Osteocyte (in vitro differentiated cells): ENCODE measurements at regions not wholly inside any gene's neighbourhood (a gene's known extent, or its start where the extent isn't known, plus 50 kb on each side); places are given as distances from the start of the nearest gene placed in this dataset.

Source experiments
- DNase-seq: peaks from one replicate; pipeline ENCODE4 v3.0.0; 2021; ENCODE audit warnings: mixed read lengths; ENCODE audit not compliant: unreplicated experiment; ENCODE audit errors: extremely low spot score
- H3K27ac Mint-ChIP-seq: one replicate; pipeline ENCODE4 v1.8.0; 2021; ENCODE audit warnings: mild to moderate bottlenecking, mixed read lengths; ENCODE audit not compliant: unreplicated experiment
- H3K27me3 Mint-ChIP-seq: one replicate; pipeline ENCODE4 v1.8.0; 2021; ENCODE audit warnings: mixed read lengths; ENCODE audit not compliant: unreplicated experiment
- H3K36me3 Mint-ChIP-seq: one replicate; pipeline ENCODE4 v1.8.0; 2021; ENCODE audit warnings: mixed read lengths; ENCODE audit not compliant: unreplicated experiment
- H3K4me1 Mint-ChIP-seq: one replicate; pipeline ENCODE4 v1.8.0; 2021; ENCODE audit warnings: mixed read lengths; ENCODE audit not compliant: unreplicated experiment
- H3K4me3 Mint-ChIP-seq: one replicate; pipeline ENCODE4 v1.8.0; 2021; ENCODE audit warnings: mild to moderate bottlenecking, moderate library complexity, mixed read lengths; ENCODE audit not compliant: unreplicated experiment
- H3K9me3 Mint-ChIP-seq: one replicate; pipeline ENCODE4 v1.8.0; 2021; ENCODE audit warnings: mixed read lengths; ENCODE audit not compliant: unreplicated experiment
- TF ChIP-seq, protein P1 (sequence below): fragments of 200-600 bp; sonication (generic); IDR thresholded peaks from 2 replicates; pipeline ENCODE4 v1.5.0; 2021; ENCODE audit warnings: antibody characterized with exemption, mild to moderate bottlenecking, moderate library complexity

DNA sequence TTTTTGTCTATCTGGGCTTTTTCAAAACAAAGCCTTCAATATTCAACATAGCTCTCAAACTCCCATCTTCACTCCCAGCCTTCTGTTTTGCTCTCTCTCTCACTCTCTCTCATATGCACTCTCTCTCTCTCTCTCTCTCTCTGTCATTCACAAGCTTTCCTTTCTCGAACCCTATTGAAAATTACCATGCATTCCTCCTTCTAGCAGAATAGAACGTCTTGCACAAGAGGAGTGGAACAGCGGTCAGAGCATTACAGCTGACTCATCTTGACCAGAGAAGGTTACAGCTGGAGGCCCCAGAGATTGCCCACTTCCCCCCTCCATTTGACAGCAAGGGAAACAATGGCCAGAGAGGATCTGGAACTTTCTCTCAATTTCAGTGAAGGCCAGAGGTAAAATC lies 51.0 kb upstream of the LIFR start:
- no peak for DNase-seq
- Mint-ChIP-seq H3K27me3 (peaks cover 9% of the 10 kb centered on the region), H3K9me3 (no peaks in the 10 kb centered on the region), H3K27ac (no peak overlapping the region), H3K4me3 (no peak overlapping the region), H3K36me3 (no peaks in the 10 kb centered on the region), H3K4me1 (peaks cover 18% of the 10 kb centered on the region)
- TF ChIP-seq, protein P1, sequence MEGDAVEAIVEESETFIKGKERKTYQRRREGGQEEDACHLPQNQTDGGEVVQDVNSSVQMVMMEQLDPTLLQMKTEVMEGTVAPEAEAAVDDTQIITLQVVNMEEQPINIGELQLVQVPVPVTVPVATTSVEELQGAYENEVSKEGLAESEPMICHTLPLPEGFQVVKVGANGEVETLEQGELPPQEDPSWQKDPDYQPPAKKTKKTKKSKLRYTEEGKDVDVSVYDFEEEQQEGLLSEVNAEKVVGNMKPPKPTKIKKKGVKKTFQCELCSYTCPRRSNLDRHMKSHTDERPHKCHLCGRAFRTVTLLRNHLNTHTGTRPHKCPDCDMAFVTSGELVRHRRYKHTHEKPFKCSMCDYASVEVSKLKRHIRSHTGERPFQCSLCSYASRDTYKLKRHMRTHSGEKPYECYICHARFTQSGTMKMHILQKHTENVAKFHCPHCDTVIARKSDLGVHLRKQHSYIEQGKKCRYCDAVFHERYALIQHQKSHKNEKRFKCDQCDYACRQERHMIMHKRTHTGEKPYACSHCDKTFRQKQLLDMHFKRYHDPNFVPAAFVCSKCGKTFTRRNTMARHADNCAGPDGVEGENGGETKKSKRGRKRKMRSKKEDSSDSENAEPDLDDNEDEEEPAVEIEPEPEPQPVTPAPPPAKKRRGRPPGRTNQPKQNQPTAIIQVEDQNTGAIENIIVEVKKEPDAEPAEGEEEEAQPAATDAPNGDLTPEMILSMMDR, result no peak

DNA sequence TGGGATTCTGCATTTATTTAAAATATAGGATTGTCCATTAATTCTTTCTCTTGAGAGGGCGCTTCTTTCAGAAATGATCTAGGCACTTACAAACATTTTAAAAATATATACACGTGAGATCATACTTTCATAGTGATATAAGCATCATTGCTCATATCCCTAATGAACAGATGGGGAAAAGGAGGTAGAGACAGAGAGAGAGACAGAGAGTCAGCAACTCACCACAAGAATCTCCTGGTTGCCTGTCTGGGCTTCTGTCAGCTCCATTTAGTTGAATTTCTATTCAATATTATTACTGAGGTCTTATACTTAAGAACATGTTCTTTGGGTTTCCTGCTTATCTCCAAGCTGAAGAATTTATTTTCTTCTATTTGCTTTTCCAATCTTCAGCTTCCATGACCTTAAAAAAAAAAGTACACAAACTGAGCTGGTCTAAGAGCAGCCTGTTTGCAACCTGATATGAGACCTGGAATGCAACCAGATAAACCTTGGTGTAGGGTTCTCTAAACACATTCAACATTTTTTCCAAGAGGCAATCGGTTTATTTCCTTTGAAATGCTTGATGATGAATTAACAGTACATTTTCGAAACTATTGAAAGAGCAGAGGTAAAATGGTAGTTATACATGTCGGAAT lies 51.6 kb upstream of the LIFR start:
- no peak overlapping the region for H3K27ac Mint-ChIP-seq
- H3K4me3 Mint-ChIP-seq, result no peak overlapping the region
- peaks cover 18% of the 10 kb centered on the region for H3K4me1 Mint-ChIP-seq
- TF ChIP-seq, protein P1, result no peak
- no peaks in the 10 kb centered on the region for H3K9me3 Mint-ChIP-seq
- no peaks in the 10 kb centered on the region for H3K36me3 Mint-ChIP-seq
- no peak for DNase-seq
- H3K27me3 Mint-ChIP-seq, result peaks cover 9% of the 10 kb centered on the region

DNA sequence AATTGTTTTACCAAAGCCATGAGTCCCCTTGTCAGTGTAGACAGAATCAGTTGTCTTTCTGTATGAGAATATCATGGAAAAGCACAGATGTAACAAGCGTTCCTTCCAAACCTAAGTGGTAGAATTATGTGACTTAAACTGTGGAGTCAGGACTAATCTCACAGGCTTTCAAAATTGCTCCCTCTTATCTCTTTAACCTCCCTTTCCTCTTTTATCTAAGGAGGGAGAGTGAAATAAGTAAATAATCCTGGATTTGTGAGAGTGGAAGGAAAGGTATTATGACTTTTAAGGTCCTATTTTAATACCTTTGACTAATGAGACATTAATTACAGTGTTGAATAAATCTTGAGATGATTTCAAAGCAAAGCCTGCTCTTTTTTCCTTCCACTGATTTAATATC lies 52.4 kb upstream of the LIFR start:
- TF ChIP-seq, protein P1, result no peak
- H3K27ac Mint-ChIP-seq, result no peak overlapping the region
- H3K4me1 Mint-ChIP-seq, result peaks cover 14% of the 10 kb centered on the region
- peaks cover 9% of the 10 kb centered on the region for H3K27me3 Mint-ChIP-seq
- no peaks in the 10 kb centered on the region for H3K36me3 Mint-ChIP-seq
- H3K4me3 Mint-ChIP-seq, result no peak overlapping the region
- no peak for DNase-seq
- no peaks in the 10 kb centered on the region for H3K9me3 Mint-ChIP-seq

DNA sequence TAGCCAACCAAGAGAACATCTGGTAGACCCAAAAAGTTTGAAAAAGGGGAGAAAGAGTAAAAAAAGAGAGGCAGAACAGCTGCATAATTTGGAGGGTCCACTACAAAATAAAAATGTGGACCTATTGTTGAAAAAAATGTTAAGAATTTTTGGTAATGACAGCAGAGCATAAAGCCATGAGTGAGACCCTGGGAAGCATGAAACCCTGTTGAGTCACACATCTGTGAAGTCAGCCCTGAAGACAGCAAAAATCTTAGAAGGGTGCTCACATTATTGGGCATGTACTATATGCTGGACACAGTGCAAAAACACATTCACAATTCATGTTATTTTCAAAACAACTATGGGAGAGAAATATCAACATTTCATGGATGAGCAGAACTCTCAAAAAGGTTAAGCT lies 56.4 kb upstream of the LIFR start:
- no peak for DNase-seq
- peaks cover 10% of the 10 kb centered on the region for H3K4me1 Mint-ChIP-seq
- H3K4me3 Mint-ChIP-seq, result no peak overlapping the region
- peaks cover 8% of the 10 kb centered on the region for H3K9me3 Mint-ChIP-seq
- TF ChIP-seq, protein P1, result no peak
- H3K36me3 Mint-ChIP-seq, result no peaks in the 10 kb centered on the region
- peaks cover 13% of the 10 kb centered on the region for H3K27me3 Mint-ChIP-seq
- no peak overlapping the region for H3K27ac Mint-ChIP-seq

DNA sequence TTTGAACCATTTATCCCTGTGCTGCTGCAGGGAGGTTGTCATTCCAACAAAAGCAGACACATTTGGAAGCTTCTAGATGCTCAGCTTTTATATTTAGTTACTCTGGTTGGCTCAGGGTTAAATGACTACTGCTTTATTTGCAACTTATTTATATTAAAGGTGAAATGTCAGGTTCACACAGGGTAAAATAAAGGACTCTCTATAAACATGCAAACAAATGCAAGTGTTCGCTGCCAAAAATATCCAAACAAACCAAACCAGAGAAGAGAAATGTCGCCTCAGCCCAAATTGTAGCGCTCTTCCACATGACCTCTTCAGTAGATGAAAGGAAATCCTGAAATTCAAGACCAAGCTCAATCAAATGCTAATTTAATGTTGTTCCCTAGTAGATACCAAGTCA lies 57.0 kb upstream of the LIFR start:
- no peak for DNase-seq
- peaks cover 14% of the 10 kb centered on the region for H3K9me3 Mint-ChIP-seq
- H3K36me3 Mint-ChIP-seq, result peaks cover 2% of the 10 kb centered on the region
- H3K27ac Mint-ChIP-seq, result no peak overlapping the region
- H3K27me3 Mint-ChIP-seq, result peaks cover 13% of the 10 kb centered on the region
- peaks cover 5% of the 10 kb centered on the region for H3K4me1 Mint-ChIP-seq
- TF ChIP-seq, protein P1, result no peak
- no peak overlapping the region for H3K4me3 Mint-ChIP-seq
